Breast epithelium (tissue), 3 donors: ENCODE measurements at regions not wholly inside any gene's neighbourhood (a gene's known extent, or its start where the extent isn't known, plus 50 kb on each side); places are given as distances from the start of the nearest gene placed in this dataset.

Source experiments
- CTCF ChIP-seq, 3 donors: fragments of 450-650 bp; IDR thresholded peaks; one replicate each; pipeline ENCODE4 v1.5.1; 2016 to 2017; ENCODE audit warnings: antibody characterized with exemption in 3 of 3, mild to moderate bottlenecking in 3 of 3, moderate library complexity in 3 of 3
- POLR2AphosphoS5 ChIP-seq, 3 donors: sonication (generic); formaldehyde crosslinking; IDR thresholded peaks; one replicate each; pipeline ENCODE4 v1.6.1; 2017; ENCODE audit warnings: antibody characterized with exemption in 3 of 3

- no peak for TF ChIP-seq CTCF (IDR thresholded peaks at IDR 0.05)
- TF ChIP-seq POLR2AphosphoS5 (IDR thresholded peaks at IDR 0.05), result no peak
Measured at GRCh38 chr20:54407459-54407858, 67.9 kb upstream of the DOK5 start.
